A673 (cell line): ENCODE measurements at regions not wholly inside any gene's neighbourhood (a gene's known extent, or its start where the extent isn't known, plus 50 kb on each side); places are given as distances from the start of the nearest gene placed in this dataset.

Experiments
- BruUV-seq: library from RNA; stranded (reverse); fragments of 400-500 nt; replicated peaks from 2 replicates; lab custom pipeline; 2021; lab: Mats Ljungman, UMichigan
- CTCF ChIA-PET: fragments of 300-600 bp; sonication (Branson Sonifier 250); formaldehyde crosslinking; loops from one replicate; lab custom pipeline; 2022; ENCODE audit warnings: antibody characterized with exemption; lab: Charles Lee
- POLR2A ChIA-PET: fragments of 300-600 bp; sonication (Branson Sonifier 250); formaldehyde crosslinking; loops from one replicate; lab custom pipeline; 2022; ENCODE audit warnings: antibody characterized with exemption; ENCODE audit not compliant: low non-redundant PET; lab: Charles Lee
- DNase-seq: peaks from one replicate; pipeline ENCODE4 v3.0.0-alpha.2; 2015; ENCODE audit warnings: low spot score
- H3K27ac ChIP-seq: fragments of 200-600 bp; sonication (generic); 2 replicates; pipeline ENCODE4 v1.5.1; 2016; ENCODE audit warnings: mixed run types, low read depth, mild to moderate bottlenecking, mixed read lengths, antibody characterized with exemption, low read length; ENCODE audit not compliant: poor library complexity, severe bottlenecking
- H3K27me3 ChIP-seq: fragments of 200-600 bp; sonication (generic); replicated peaks from 2 replicates; pipeline ENCODE4 v1.6.1; 2017; ENCODE audit warnings: mixed run types, low read depth, mild to moderate bottlenecking, mixed read lengths, antibody characterized with exemption, low read length; ENCODE audit not compliant: insufficient read depth, poor library complexity
- H3K36me3 ChIP-seq: fragments of 200-600 bp; sonication (generic); 2 replicates; pipeline ENCODE4 v1.6.1; 2016; ENCODE audit warnings: mixed run types, mild to moderate bottlenecking, mixed read lengths, antibody characterized with exemption, low read length; ENCODE audit not compliant: insufficient read depth, poor library complexity, severe bottlenecking
- H3K4me1 ChIP-seq: fragments of 200-600 bp; sonication (generic); 2 replicates; pipeline ENCODE4 v1.6.1; 2017; ENCODE audit warnings: mixed run types, mild to moderate bottlenecking, mixed read lengths, antibody characterized with exemption, low read length; ENCODE audit not compliant: insufficient read depth, poor library complexity, severe bottlenecking
- H3K4me3 ChIP-seq: fragments of 200-600 bp; sonication (generic); 2 replicates; pipeline ENCODE4 v1.5.1; 2016; ENCODE audit warnings: low read depth, mixed run types, mild to moderate bottlenecking, mixed read lengths, low read length; ENCODE audit not compliant: poor library complexity, severe bottlenecking
- H3K9me3 ChIP-seq: fragments of 200-600 bp; sonication (generic); 2 replicates; pipeline ENCODE4 v1.6.1; 2016; ENCODE audit warnings: mixed run types, low read depth, mild to moderate bottlenecking, mixed read lengths, antibody characterized with exemption, low read length; ENCODE audit not compliant: poor library complexity, severe bottlenecking
- CTCF ChIP-seq: fragments of 300-800, 200-600 bp; sonication (generic); conservative IDR thresholded peaks from 2 replicates; pipeline ENCODE4 v1.5.1; 2017; ENCODE audit warnings: low read depth, mild to moderate bottlenecking, antibody characterized with exemption, low read length, moderate library complexity, mixed read lengths
- EZH2 ChIP-seq: fragments of 200-600 bp; sonication (generic); IDR thresholded peaks from 2 replicates; pipeline ENCODE4 v1.6.1; 2017; ENCODE audit warnings: borderline replicate concordance, low read depth, mild to moderate bottlenecking, mixed read lengths, antibody characterized with exemption, low read length; ENCODE audit not compliant: poor library complexity, severe bottlenecking
- intact Hi-C: fragments of 100-400 bp; cut with micrococcal nuclease; formaldehyde crosslinking; loops from one replicate; pipeline ENCODE4 v1.10.0; 2022; ENCODE audit not compliant: unreplicated experiment

GRCh38 chr1:209021622-209022021, 561.9 kb upstream of the CAMK1G start:
- Histone ChIP-seq H3K36me3 (no peaks in the 10 kb centered on the region), H3K9me3 (no peaks in the 10 kb centered on the region), H3K4me3 (no peak overlapping the region), H3K27me3 (no peaks in the 10 kb centered on the region), H3K4me1 (no peaks in the 10 kb centered on the region), H3K27ac (no peak overlapping the region)
- TF ChIP-seq EZH2, result no peak
- no peak for TF ChIP-seq CTCF
- no TSS peak for BruUV-seq
- DNase-seq, result no peak
- POLR2A ChIA-PET, result no interaction called here
- intact Hi-C loops, result no loop called here
- CTCF ChIA-PET, result no interaction called here

- Histone ChIP-seq H3K9me3 (no peaks in the 10 kb centered on the region), H3K27me3 (no peaks in the 10 kb centered on the region), H3K27ac (no peak overlapping the region), H3K36me3 (no peaks in the 10 kb centered on the region), H3K4me1 (no peaks in the 10 kb centered on the region), H3K4me3 (no peak overlapping the region)
- no peak for DNase-seq
- POLR2A ChIA-PET, result no interaction called here
- CTCF ChIA-PET, result no interaction called here
- no TSS peak for BruUV-seq
- intact Hi-C loops, result no loop called here
- TF ChIP-seq EZH2, result no peak
- no peak for TF ChIP-seq CTCF
These were observed 559.7 kb upstream of the CAMK1G start for GRCh38 chr1:209023790-209024189.

GRCh38 chr1:209029737-209030136, 553.8 kb upstream of the CAMK1G start:
- Histone ChIP-seq H3K27me3 (no peaks in the 10 kb centered on the region), H3K27ac (no peak overlapping the region), H3K36me3 (no peaks in the 10 kb centered on the region), H3K9me3 (no peaks in the 10 kb centered on the region), H3K4me3 (no peak overlapping the region), H3K4me1 (no peaks in the 10 kb centered on the region)
- TF ChIP-seq CTCF, result no peak
- no peak for TF ChIP-seq EZH2
- POLR2A ChIA-PET, result no interaction called here
- intact Hi-C loops, result no loop called here
- no TSS peak for BruUV-seq
- DNase-seq, result no peak
- CTCF ChIA-PET, result no interaction called here
